Activated CD4-positive, alpha-beta T cell treated with anti-CD3 and anti-CD28 coated beads for 36 hours (primary cell): ENCODE measurements at regions not wholly inside any gene's neighbourhood (a gene's known extent, or its start where the extent isn't known, plus 50 kb on each side); places are given as distances from the start of the nearest gene placed in this dataset.
A peak's percentile ranks its signal among the peaks of the same experiment; 100 is the strongest.
"Not testable (repeated sequence)": the region's sequence is repeated elsewhere in the genome, so short reads cannot be mapped to it uniquely, and the experiment has no call there.

Experiments used
- ATAC-seq: fragments of 200-7000 bp; cut with Tn5 transposase; one replicate; pipeline ENCODE4 v1.10.0; 2021; ENCODE audit warnings: mild to moderate bottlenecking, moderate library complexity
- CTCF ChIA-PET: fragments of 350-600 bp; sonication (Branson Sonifier 250); formaldehyde crosslinking; loops from one replicate; lab custom pipeline; 2021; ENCODE audit warnings: antibody characterized with exemption; lab: Charles Lee
- POLR2A ChIA-PET: fragments of 350-600 bp; sonication (Branson Sonifier 250); formaldehyde crosslinking; loops from one replicate; lab custom pipeline; 2021; ENCODE audit warnings: antibody characterized with exemption, inconsistent platforms; lab: Charles Lee
- DNase-seq: peaks from one replicate; pipeline ENCODE4 v3.0.0-alpha.2; 2020
- H3K27ac Mint-ChIP-seq: one replicate; pipeline ENCODE4 v1.8.0; 2021; ENCODE audit warnings: mixed read lengths
- H3K27me3 Mint-ChIP-seq: one replicate; pipeline ENCODE4 v1.8.0; 2021; ENCODE audit warnings: mixed read lengths
- H3K36me3 Mint-ChIP-seq: one replicate; pipeline ENCODE4 v1.8.0; 2021; ENCODE audit warnings: low read depth, mixed read lengths
- H3K4me1 Mint-ChIP-seq: one replicate; pipeline ENCODE4 v1.8.0; 2021; ENCODE audit warnings: mixed read lengths
- H3K4me3 Mint-ChIP-seq: one replicate; pipeline ENCODE4 v1.8.0; 2021; ENCODE audit warnings: mild to moderate bottlenecking, moderate library complexity, mixed read lengths
- H3K9me3 Mint-ChIP-seq: one replicate; pipeline ENCODE4 v1.8.0; 2021; ENCODE audit warnings: low read depth, mixed read lengths
- intact Hi-C, 2 experiments: fragments of 100-400 bp; cut with DNase I in 1 of 2; cut with micrococcal nuclease in 1 of 2; formaldehyde crosslinking; loops; one replicate each; pipeline versions ENCODE4 v1.14.2 to v1.15.1; 2022 to 2024; cut with DNase I, micrococcal nuclease

- Mint-ChIP-seq H3K36me3 (no peaks in the 10 kb centered on the region), H3K4me3 (no peak overlapping the region), H3K4me1 (peaks cover 6% of the 10 kb centered on the region), H3K27ac (no peak overlapping the region), H3K9me3 (no peaks in the 10 kb centered on the region), H3K27me3 (peaks cover 6% of the 10 kb centered on the region)
- intact Hi-C loops: no loop called here
- DNase-seq (no peak), ATAC-seq (no peak)
- ChIA-PET POLR2A (no interaction called here), CTCF (interaction anchor here (0.6 to 1.5 kb wide), 3 partner anchors 10 to 566 kb away, joined by 3 read pairs; no protein-coding TSS in a partner anchor)
Observed at GRCh38 chr16:17555176-17555575, 84.4 kb upstream of the XYLT1 start.

GRCh38 chr16:17552351-17552750 is 81.6 kb upstream of the XYLT1 start:
- intact Hi-C loops: no loop called here
- Mint-ChIP-seq H3K4me3 (no peak overlapping the region), H3K27ac (no peak overlapping the region), H3K4me1 (peaks cover 6% of the 10 kb centered on the region), H3K36me3 (no peaks in the 10 kb centered on the region), H3K9me3 (no peaks in the 10 kb centered on the region), H3K27me3 (peaks cover 6% of the 10 kb centered on the region)
- ChIA-PET CTCF (interaction anchor here (1.0 kb wide), 1 partner anchor 69 kb away, joined by 3 read pairs; no protein-coding TSS in a partner anchor), POLR2A (no interaction called here)
- no peak for ATAC-seq
- no peak for DNase-seq

- POLR2A ChIA-PET, DNase-seq, ATAC-seq, CTCF ChIA-PET, H3K27ac Mint-ChIP-seq, intact Hi-C loops, H3K4me3 Mint-ChIP-seq, H3K4me1 Mint-ChIP-seq, H3K36me3 Mint-ChIP-seq, H3K9me3 Mint-ChIP-seq, H3K27me3 Mint-ChIP-seq: not testable (repeated sequence)
Observed at GRCh38 chr16:17551682-17552081, 80.9 kb upstream of the XYLT1 start.

- Mint-ChIP-seq H3K27me3 (no peaks in the 10 kb centered on the region), H3K27ac (no peak overlapping the region), H3K4me1 (no peaks in the 10 kb centered on the region), H3K4me3 (no peak overlapping the region), H3K9me3 (no peaks in the 10 kb centered on the region), H3K36me3 (no peaks in the 10 kb centered on the region)
- ATAC-seq (peak; percentile 16), DNase-seq (peak; percentile 11)
- intact Hi-C loops: no loop called here
- ChIA-PET CTCF (no interaction called here), POLR2A (no interaction called here)
Observed at GRCh38 chr16:17548825-17549224, 78.1 kb upstream of the XYLT1 start.

GRCh38 chr16:17544785-17545184 is 74.0 kb upstream of the XYLT1 start:
- no peaks in the 10 kb centered on the region for H3K36me3 Mint-ChIP-seq
- H3K27me3 Mint-ChIP-seq: peaks cover under 1% of the 10 kb centered on the region
- no peaks in the 10 kb centered on the region for H3K4me1 Mint-ChIP-seq
- H3K4me3 Mint-ChIP-seq: no peak overlapping the region
- ChIA-PET CTCF (interaction anchor here (1.4 kb wide), 1 partner anchor 32 kb away, joined by 4 read pairs; no protein-coding TSS in a partner anchor), POLR2A (interaction anchor here (0.6 kb wide), 1 partner anchor 1906 kb away, joined by 4 read pairs; no protein-coding TSS in a partner anchor)
- DNase-seq (peak; percentile 48), ATAC-seq (no peak)
- intact Hi-C loops: no loop called here
- no peaks in the 10 kb centered on the region for H3K9me3 Mint-ChIP-seq
- no peak overlapping the region for H3K27ac Mint-ChIP-seq

GRCh38 chr16:17544304-17544703 is 73.5 kb upstream of the XYLT1 start:
- no peaks in the 10 kb centered on the region for H3K9me3 Mint-ChIP-seq

GRCh38 chr16:17543073-17543472 is 72.3 kb upstream of the XYLT1 start:
- CTCF ChIA-PET: no interaction called here
- H3K4me3 Mint-ChIP-seq: no peak overlapping the region
- H3K27me3 Mint-ChIP-seq: peaks cover 3% of the 10 kb centered on the region
- H3K4me1 Mint-ChIP-seq: no peaks in the 10 kb centered on the region
- ATAC-seq (no peak), DNase-seq (no peak)
- H3K9me3 Mint-ChIP-seq: no peaks in the 10 kb centered on the region
- H3K36me3 Mint-ChIP-seq: no peaks in the 10 kb centered on the region
- intact Hi-C loops: no loop called here
- POLR2A ChIA-PET: no interaction called here
- no peak overlapping the region for H3K27ac Mint-ChIP-seq

More at GRCh38 chr16:17544304-17544703, 73.5 kb upstream of the XYLT1 start:
- CTCF ChIA-PET: interaction anchor here (1.4 kb wide), 1 partner anchor 32 kb away, joined by 4 read pairs; no protein-coding TSS in a partner anchor
- ATAC-seq (no peak), DNase-seq (no peak)
- no peak overlapping the region for H3K4me3 Mint-ChIP-seq
- POLR2A ChIA-PET: no interaction called here
- H3K4me1 Mint-ChIP-seq: no peaks in the 10 kb centered on the region
- H3K27me3 Mint-ChIP-seq: peaks cover 3% of the 10 kb centered on the region
- no peaks in the 10 kb centered on the region for H3K36me3 Mint-ChIP-seq
- intact Hi-C loops: no loop called here
- H3K27ac Mint-ChIP-seq: no peak overlapping the region

GRCh38 chr16:17541324-17541723 is 70.6 kb upstream of the XYLT1 start:
- POLR2A ChIA-PET: no interaction called here
- Mint-ChIP-seq H3K4me3 (no peak overlapping the region), H3K4me1 (no peaks in the 10 kb centered on the region), H3K27ac (no peak overlapping the region), H3K27me3 (peaks cover 3% of the 10 kb centered on the region), H3K36me3 (no peaks in the 10 kb centered on the region), H3K9me3 (no peaks in the 10 kb centered on the region)
- ATAC-seq: no peak
- intact Hi-C loops: no loop called here
- CTCF ChIA-PET: interaction anchor here (1.2 kb wide), 1 partner anchor 15 kb away, joined by 3 read pairs; no protein-coding TSS in a partner anchor
- no peak for DNase-seq

GRCh38 chr16:17538927-17539326 is 68.2 kb upstream of the XYLT1 start:
- DNase-seq: no peak
- intact Hi-C loops: no loop called here
- no peak overlapping the region for H3K4me3 Mint-ChIP-seq
- ATAC-seq: no peak
- POLR2A ChIA-PET: no interaction called here
- peaks cover 5% of the 10 kb centered on the region for H3K27me3 Mint-ChIP-seq
- H3K9me3 Mint-ChIP-seq: no peaks in the 10 kb centered on the region
- no peaks in the 10 kb centered on the region for H3K4me1 Mint-ChIP-seq
- H3K27ac Mint-ChIP-seq: no peak overlapping the region
- no peaks in the 10 kb centered on the region for H3K36me3 Mint-ChIP-seq
- CTCF ChIA-PET: no interaction called here

- no peak overlapping the region for H3K4me3 Mint-ChIP-seq
- no peak for ATAC-seq
- peaks cover 2% of the 10 kb centered on the region for H3K36me3 Mint-ChIP-seq
- peaks cover 12% of the 10 kb centered on the region for H3K4me1 Mint-ChIP-seq
- H3K27ac Mint-ChIP-seq: no peak overlapping the region
- ChIA-PET CTCF (interaction anchor here (1.1 kb wide), 1 partner anchor 46 kb away, joined by 3 read pairs; no protein-coding TSS in a partner anchor), POLR2A (no interaction called here)
- peaks cover 4% of the 10 kb centered on the region for H3K9me3 Mint-ChIP-seq
- no peak for DNase-seq
- intact Hi-C loops: no loop called here
- H3K27me3 Mint-ChIP-seq: peaks cover 3% of the 10 kb centered on the region
Observed at GRCh38 chr16:17532338-17532995, 61.7 kb upstream of the XYLT1 start.

GRCh38 chr16:17529982-17530760 is 59.4 kb upstream of the XYLT1 start:
- Mint-ChIP-seq H3K4me3 (peak overlapping the region; percentile 61), H3K4me1 (peaks cover 14% of the 10 kb centered on the region), H3K36me3 (peaks cover 2% of the 10 kb centered on the region), H3K9me3 (peaks cover 4% of the 10 kb centered on the region), H3K27me3 (no peaks in the 10 kb centered on the region), H3K27ac (peak overlapping the region; percentile 80)
- POLR2A ChIA-PET: no interaction called here
- intact Hi-C loops: no loop called here
- DNase-seq (peak; percentile 51), ATAC-seq (peak; percentile 95)
- CTCF ChIA-PET: interaction anchor here (0.7 to 1.4 kb wide), 2 partner anchors 49 to 707 kb away, joined by 3 to 7 read pairs; no protein-coding TSS in a partner anchor
